Fibroblast of pulmonary artery (primary cell): ENCODE measurements at regions not wholly inside any gene's neighbourhood (a gene's known extent, or its start where the extent isn't known, plus 50 kb on each side); places are given as distances from the start of the nearest gene placed in this dataset.

Source experiments
- DNase-seq: peaks from one replicate; pipeline ENCODE4 v3.0.0-alpha.2; 2010; ENCODE audit warnings: low read depth
- H3K4me3 ChIP-seq: replicated peaks from 2 replicates; pipeline ENCODE4 v1.5.1; 2011; ENCODE audit warnings: low read depth, mild to moderate bottlenecking, control low read depth, low read length, moderate library complexity
- TF ChIP-seq, protein P1 (sequence below): IDR thresholded peaks from 2 replicates; pipeline ENCODE4 v1.5.1; 2011; ENCODE audit warnings: mild to moderate bottlenecking, control low read depth, low read length, inconsistent platforms; ENCODE audit errors: missing control alignments

DNA sequence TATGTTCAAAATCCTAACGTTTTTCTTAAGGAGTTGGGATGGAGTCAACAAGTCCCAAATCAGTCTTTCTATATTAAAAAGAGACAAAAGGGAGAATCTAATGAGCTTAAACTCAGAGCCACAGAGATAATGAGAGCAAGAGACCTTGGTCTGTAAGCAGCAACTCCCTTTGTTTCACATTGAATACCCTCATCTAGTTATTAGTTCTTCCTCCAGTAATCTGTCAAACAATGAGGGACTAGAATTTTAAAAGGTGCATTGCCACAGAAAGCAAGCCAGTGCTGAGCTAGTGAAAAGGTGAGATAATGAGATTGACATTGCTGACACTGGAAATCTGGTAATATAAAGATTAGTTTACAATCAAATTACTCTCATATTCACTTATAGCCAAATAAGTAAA lies 718.6 kb downstream of the DACH1 start:
- no peak overlapping the region for H3K4me3 ChIP-seq
- TF ChIP-seq, protein P1, sequence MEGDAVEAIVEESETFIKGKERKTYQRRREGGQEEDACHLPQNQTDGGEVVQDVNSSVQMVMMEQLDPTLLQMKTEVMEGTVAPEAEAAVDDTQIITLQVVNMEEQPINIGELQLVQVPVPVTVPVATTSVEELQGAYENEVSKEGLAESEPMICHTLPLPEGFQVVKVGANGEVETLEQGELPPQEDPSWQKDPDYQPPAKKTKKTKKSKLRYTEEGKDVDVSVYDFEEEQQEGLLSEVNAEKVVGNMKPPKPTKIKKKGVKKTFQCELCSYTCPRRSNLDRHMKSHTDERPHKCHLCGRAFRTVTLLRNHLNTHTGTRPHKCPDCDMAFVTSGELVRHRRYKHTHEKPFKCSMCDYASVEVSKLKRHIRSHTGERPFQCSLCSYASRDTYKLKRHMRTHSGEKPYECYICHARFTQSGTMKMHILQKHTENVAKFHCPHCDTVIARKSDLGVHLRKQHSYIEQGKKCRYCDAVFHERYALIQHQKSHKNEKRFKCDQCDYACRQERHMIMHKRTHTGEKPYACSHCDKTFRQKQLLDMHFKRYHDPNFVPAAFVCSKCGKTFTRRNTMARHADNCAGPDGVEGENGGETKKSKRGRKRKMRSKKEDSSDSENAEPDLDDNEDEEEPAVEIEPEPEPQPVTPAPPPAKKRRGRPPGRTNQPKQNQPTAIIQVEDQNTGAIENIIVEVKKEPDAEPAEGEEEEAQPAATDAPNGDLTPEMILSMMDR, result no peak
- DNase-seq, result no peak

DNA sequence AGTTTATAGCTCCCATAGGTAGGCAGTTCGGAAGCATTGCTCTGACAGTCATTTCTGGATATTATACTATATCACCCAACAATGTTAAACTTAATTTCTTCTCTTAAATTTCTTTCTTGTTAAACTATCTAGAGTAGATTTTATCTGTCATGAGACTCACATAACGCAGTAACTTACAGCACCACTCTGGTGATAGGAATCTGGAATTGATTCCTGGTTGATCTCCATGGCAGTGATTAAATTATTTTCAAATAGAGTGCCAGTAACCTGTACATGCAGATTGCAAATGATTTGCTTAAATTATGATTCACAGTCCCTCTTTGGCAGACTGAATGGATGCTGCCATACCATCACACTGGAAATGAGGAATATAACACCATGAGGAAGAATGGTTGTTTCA lies 722.1 kb downstream of the DACH1 start:
- DNase-seq, result no peak
- no peak overlapping the region for H3K4me3 ChIP-seq
- TF ChIP-seq, protein P1, result no peak

DNA sequence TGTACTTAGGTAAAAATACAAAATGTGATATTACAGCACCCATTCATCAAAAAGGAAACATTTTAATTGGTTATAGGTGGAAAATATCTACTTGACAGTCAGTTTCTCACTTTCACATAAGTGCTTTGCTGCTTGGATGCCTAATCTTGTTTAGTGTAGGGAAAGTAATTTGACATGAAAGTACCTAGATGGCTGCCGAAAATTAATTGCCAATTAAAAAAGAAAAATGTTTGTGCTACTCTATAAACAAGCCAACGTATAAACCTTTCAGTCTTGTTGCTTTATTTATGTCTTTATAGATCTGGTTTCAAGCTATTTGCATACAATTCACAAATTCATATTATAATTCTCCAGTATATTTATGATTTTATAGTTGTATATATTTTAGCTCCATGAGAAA lies 729.9 kb downstream of the DACH1 start:
- TF ChIP-seq, protein P1, result no peak
- DNase-seq, result no peak
- H3K4me3 ChIP-seq, result no peak overlapping the region

DNA sequence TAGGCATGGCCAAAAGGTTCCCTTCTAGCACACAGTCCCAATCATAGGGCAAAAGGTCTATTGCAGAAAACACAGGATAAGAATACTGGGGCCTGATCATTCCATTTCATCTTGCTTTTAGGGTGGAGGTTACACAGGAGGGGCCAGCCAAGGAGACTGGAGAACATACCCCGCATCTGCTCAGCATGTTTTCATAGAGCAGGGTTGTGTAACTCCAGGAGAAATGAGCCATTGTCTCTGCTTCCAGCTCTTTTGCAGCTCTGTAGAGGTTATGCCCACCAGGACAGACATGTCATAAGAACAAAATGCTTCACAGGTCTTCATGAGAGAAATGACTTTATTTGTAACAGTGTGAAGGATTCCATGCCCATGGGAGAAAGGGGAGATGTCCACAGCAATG lies 742.8 kb downstream of the DACH1 start:
- H3K4me3 ChIP-seq, result no peak overlapping the region
- TF ChIP-seq, protein P1, result no peak
- DNase-seq, result no peak

DNA sequence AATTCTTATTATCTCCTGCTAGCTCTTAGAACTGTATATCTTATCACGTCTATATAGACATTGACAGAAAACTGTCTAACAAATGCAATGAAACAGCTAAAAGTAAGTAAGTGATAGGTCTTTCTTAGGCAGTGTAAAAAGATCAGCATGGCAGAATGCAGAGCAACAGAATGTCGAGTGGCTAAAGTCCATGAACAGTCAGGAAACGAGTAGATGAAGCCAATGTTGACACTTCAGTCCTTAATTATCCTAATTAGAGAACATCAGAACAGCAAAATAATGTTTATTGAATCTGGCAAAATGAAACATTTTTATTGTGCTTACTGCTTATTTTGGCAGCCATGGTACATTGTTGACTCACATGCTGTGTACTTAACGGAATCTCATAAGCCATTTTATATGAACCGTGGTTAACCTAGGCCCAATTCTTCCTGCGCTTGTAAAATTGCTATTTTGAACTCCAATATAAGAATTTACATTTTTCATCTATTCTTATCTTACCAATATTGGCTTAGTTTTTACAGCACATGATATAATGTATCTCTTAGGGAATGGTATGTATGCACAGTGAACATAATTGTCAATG lies 748.1 kb downstream of the DACH1 start:
- TF ChIP-seq, protein P1, result no peak
- H3K4me3 ChIP-seq, result no peak overlapping the region
- no peak for DNase-seq

DNA sequence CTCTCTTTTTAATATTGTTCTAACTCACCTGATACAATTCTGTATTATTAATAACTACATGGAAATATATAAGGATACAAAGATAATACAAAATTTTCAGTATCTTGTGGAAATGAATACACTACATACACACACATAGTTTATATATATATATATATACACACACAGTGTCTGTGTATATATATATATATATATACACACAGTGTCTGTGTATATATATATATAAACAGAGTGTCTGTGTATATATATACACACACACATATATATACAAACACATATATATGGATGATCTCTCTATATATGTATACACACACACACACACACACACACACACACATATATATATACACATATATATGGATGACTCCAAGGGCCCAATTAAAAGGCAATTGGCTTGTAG lies 749.1 kb downstream of the DACH1 start:
- DNase-seq, result no peak
- TF ChIP-seq, protein P1, result no peak
- no peak overlapping the region for H3K4me3 ChIP-seq

DNA sequence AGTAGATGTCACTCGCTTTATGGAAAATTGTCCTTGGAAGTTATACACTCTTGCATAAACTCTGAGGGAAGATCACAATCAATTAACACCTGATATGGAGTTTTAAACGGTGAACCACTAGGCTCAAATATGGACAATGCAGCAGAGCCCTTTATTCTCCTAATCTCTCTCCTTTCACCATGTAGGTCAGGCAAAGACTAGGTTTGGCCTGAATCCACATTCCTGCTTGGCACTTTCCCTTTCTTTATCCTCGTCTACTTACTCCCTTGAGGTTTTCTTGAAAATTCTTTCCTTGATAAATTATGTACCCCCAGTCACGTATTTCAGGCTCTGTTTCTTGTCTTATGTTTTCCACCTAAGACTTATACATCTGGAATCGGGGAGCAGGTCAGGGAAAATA lies 751.7 kb downstream of the DACH1 start:
- no peak for DNase-seq
- TF ChIP-seq, protein P1, result no peak
- H3K4me3 ChIP-seq, result no peak overlapping the region
